GM12864 (cell line): ENCODE measurements at regions not wholly inside any gene's neighbourhood (a gene's known extent, or its start where the extent isn't known, plus 50 kb on each side); places are given as distances from the start of the nearest gene placed in this dataset.

Experiments
- DNase-seq: peaks from one replicate; pipeline ENCODE4 v3.0.0-alpha.2; 2011; ENCODE audit warnings: low read depth
- H3K4me3 ChIP-seq: 2 replicates; pipeline ENCODE4 v1.5.1; 2011; ENCODE audit warnings: mild to moderate bottlenecking, low read depth, low read length, control low read depth
- TF ChIP-seq, protein P1 (sequence below): IDR thresholded peaks from 2 replicates; pipeline ENCODE4 v1.5.1; 2011; ENCODE audit warnings: low read depth, mild to moderate bottlenecking, moderate library complexity, low read length, control low read depth, inconsistent platforms; ENCODE audit errors: missing control alignments

GRCh38 chr6:140283197-140283596 is 908.7 kb upstream of the CITED2 start:
- TF ChIP-seq, protein P1, sequence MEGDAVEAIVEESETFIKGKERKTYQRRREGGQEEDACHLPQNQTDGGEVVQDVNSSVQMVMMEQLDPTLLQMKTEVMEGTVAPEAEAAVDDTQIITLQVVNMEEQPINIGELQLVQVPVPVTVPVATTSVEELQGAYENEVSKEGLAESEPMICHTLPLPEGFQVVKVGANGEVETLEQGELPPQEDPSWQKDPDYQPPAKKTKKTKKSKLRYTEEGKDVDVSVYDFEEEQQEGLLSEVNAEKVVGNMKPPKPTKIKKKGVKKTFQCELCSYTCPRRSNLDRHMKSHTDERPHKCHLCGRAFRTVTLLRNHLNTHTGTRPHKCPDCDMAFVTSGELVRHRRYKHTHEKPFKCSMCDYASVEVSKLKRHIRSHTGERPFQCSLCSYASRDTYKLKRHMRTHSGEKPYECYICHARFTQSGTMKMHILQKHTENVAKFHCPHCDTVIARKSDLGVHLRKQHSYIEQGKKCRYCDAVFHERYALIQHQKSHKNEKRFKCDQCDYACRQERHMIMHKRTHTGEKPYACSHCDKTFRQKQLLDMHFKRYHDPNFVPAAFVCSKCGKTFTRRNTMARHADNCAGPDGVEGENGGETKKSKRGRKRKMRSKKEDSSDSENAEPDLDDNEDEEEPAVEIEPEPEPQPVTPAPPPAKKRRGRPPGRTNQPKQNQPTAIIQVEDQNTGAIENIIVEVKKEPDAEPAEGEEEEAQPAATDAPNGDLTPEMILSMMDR = no peak
- H3K4me3 ChIP-seq = no peak overlapping the region
- DNase-seq = no peak

- DNase-seq = no peak
- H3K4me3 ChIP-seq = no peak overlapping the region
- TF ChIP-seq, protein P1 = no peak
Observed at GRCh38 chr6:140281767-140282166, 907.3 kb upstream of the CITED2 start.

DNA sequence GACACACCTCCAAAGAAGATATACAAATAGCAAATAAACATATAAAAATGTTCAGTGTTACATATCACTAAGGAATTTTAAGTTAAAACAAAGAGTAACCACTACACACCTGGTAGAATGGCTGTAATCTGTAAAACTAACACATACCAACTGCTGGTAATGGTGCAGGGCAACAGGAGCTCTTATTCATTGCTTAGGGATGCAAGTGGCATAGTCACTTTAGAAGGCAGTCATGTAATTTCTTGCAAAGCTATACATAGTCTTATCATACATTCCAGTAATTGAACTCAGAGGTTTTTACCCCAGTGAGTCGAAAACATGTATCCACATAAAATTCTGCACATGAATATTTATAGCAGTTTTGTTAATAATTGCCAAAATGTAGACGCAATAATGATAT is 906.8 kb upstream of the CITED2 start:
- DNase-seq = no peak
- H3K4me3 ChIP-seq = no peak overlapping the region
- TF ChIP-seq, protein P1 = no peak

DNA sequence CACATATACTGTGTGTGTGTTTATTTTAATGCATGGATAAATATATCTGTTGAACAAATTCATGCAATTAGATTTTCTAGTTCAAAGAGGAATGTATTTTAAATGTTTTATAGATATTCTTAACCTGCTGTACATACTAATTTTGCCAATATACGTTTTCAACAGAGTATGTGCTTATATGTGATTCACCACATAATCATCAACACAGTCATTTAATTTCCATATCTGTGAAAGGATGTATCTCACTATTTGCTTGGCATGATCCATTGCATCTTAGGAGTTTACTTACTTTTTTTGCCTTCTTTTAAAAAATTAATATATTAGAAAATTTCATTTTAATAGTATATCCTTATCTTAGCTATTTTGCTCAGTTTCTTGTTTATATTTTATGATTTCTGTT is 902.3 kb upstream of the CITED2 start:
- H3K4me3 ChIP-seq = no peak overlapping the region
- DNase-seq = no peak
- TF ChIP-seq, protein P1 = no peak

DNA sequence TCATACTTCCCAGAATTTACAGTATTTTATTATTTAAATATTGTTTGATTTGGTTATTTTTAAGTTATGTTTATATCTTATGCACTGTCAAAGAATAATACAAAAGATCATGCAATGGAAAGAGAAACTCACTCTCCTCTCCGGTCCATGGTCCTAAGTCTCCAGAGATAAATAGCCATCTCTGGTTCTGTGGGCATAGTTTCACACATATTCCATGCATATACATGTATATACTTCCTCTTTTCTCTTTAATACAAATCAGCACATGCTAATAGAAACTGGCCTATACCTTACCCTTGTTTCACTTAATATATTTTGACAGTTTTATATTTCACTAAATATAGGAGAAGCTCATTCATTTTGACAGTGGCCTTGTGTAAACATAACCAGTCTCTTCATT is 901.7 kb upstream of the CITED2 start:
- TF ChIP-seq, protein P1 = no peak

DNA sequence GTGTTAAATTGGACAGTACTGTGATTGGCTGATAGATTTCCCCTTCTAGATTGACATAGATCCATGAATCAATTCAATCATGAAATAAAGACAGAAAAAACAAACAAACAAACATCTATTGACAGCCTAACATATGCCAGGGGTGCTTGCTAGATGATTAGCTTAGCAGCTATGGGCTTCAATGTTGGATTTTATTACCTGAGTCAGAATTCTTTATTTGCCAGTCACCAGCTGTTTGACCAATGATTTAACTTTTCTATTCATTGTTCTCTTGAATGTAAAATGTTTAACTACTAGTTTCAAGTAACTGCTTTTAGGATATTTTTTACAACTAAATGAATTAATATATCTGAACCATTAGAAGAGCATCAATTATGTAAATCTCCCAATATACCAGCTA is 901.3 kb upstream of the CITED2 start:
- no peak overlapping the region for H3K4me3 ChIP-seq
- TF ChIP-seq, protein P1 = no peak
- DNase-seq = no peak

More for the DNA sequence above, 901.7 kb upstream of the CITED2 start:
- H3K4me3 ChIP-seq = no peak overlapping the region
- no peak for DNase-seq

DNA sequence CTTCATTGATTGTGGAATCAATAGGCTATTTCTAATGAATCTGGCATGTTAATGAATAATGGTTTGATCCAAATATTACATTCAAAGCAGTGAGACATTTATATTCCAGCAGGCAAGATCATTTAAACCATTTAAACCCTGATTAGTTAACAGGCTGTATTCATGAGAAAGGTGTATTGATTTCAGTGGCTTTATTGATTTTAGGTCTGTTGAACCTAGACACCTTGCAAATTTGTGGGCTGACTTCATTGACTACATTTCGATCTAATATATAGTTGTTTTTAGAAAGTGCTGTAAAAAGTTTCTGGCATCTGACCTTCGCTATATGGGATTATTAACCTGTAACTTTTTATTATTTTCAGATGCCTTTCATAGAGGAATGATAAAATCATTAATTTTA is 900.1 kb upstream of the CITED2 start:
- no peak overlapping the region for H3K4me3 ChIP-seq
- no peak for DNase-seq
- TF ChIP-seq, protein P1 = no peak
